Activated CD8-positive, alpha-beta T cell treated with anti-CD3 and anti-CD28 coated beads for 36 hours (primary cell): ENCODE measurements at regions not wholly inside any gene's neighbourhood (a gene's known extent, or its start where the extent isn't known, plus 50 kb on each side); places are given as distances from the start of the nearest gene placed in this dataset.

Source experiments
- ATAC-seq: fragments of 200-7000 bp; cut with Tn5 transposase; one replicate; pipeline ENCODE4 v1.10.0; 2021; ENCODE audit warnings: mild to moderate bottlenecking, moderate library complexity
- CTCF ChIA-PET: fragments of 350-600 bp; sonication (Branson Sonifier 250); formaldehyde crosslinking; loops from one replicate; lab custom pipeline; 2021; ENCODE audit warnings: antibody characterized with exemption; lab: Charles Lee
- POLR2A ChIA-PET: fragments of 350-600 bp; sonication (Branson Sonifier 250); formaldehyde crosslinking; loops from one replicate; lab custom pipeline; 2021; ENCODE audit warnings: antibody characterized with exemption; lab: Charles Lee
- DNase-seq: peaks from one replicate; pipeline ENCODE4 v3.0.0-alpha.2; 2020
- H3K27ac Mint-ChIP-seq: one replicate; pipeline ENCODE4 v1.8.0; 2021; ENCODE audit warnings: mild to moderate bottlenecking, mixed read lengths
- H3K27me3 Mint-ChIP-seq: one replicate; pipeline ENCODE4 v1.8.0; 2021; ENCODE audit warnings: mixed read lengths
- H3K36me3 Mint-ChIP-seq: one replicate; pipeline ENCODE4 v1.8.0; 2021; ENCODE audit warnings: low read depth, mixed read lengths
- H3K4me1 Mint-ChIP-seq: one replicate; pipeline ENCODE4 v1.8.0; 2021; ENCODE audit warnings: low read depth, mixed read lengths
- H3K4me3 Mint-ChIP-seq: one replicate; pipeline ENCODE4 v1.8.0; 2021; ENCODE audit warnings: mild to moderate bottlenecking, moderate library complexity, mixed read lengths
- H3K9me3 Mint-ChIP-seq: one replicate; pipeline ENCODE4 v1.8.0; 2021; ENCODE audit warnings: mixed read lengths
- intact Hi-C: fragments of 100-400 bp; cut with micrococcal nuclease; formaldehyde crosslinking; loops from one replicate; pipeline ENCODE4 v1.10.0; 2022
- TF ChIP-seq, protein P1 (sequence below): fragments of 200-600 bp; IDR thresholded peaks from one replicate; pipeline ENCODE4 v1.8.0; 2022; ENCODE audit warnings: antibody characterized with exemption, mild to moderate bottlenecking

DNA sequence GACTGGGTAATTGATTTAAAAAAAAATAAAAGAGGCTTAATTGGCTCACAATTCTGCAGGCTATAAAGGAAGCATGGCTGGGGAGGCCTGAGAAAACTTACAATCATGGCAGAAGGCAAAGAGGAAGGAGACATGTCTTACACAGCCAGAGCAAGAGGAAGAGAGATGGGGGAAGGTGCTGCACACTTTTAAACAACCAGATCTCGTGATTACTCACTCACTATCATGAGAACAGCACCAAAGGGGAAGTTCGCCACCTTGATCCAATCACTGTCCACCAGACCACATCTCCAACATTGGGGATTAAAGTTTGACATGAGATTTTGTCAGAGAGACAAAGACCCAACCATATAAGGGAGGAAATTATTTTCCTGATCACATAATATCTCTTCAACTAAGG lies 138.8 kb upstream of the NR4A3 start:
- H3K27ac Mint-ChIP-seq = no peak overlapping the region
- ATAC-seq = no peak
- TF ChIP-seq, protein P1, sequence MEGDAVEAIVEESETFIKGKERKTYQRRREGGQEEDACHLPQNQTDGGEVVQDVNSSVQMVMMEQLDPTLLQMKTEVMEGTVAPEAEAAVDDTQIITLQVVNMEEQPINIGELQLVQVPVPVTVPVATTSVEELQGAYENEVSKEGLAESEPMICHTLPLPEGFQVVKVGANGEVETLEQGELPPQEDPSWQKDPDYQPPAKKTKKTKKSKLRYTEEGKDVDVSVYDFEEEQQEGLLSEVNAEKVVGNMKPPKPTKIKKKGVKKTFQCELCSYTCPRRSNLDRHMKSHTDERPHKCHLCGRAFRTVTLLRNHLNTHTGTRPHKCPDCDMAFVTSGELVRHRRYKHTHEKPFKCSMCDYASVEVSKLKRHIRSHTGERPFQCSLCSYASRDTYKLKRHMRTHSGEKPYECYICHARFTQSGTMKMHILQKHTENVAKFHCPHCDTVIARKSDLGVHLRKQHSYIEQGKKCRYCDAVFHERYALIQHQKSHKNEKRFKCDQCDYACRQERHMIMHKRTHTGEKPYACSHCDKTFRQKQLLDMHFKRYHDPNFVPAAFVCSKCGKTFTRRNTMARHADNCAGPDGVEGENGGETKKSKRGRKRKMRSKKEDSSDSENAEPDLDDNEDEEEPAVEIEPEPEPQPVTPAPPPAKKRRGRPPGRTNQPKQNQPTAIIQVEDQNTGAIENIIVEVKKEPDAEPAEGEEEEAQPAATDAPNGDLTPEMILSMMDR = no peak
- ChIA-PET CTCF (no interaction called here), POLR2A (no interaction called here)
- H3K36me3 Mint-ChIP-seq = no peaks in the 10 kb centered on the region
- no peaks in the 10 kb centered on the region for H3K4me1 Mint-ChIP-seq
- peaks cover 3% of the 10 kb centered on the region for H3K27me3 Mint-ChIP-seq
- DNase-seq = no peak
- intact Hi-C loops = no loop called here
- H3K9me3 Mint-ChIP-seq = peaks cover 8% of the 10 kb centered on the region
- H3K4me3 Mint-ChIP-seq = no peak overlapping the region

- ATAC-seq (no peak), DNase-seq (no peak)
- ChIA-PET CTCF (no interaction called here), POLR2A (interaction anchor here (0.6 kb wide), 1 partner anchor 15 kb away, joined by 3 read pairs; no protein-coding TSS in a partner anchor)
- TF ChIP-seq, protein P1 = no peak
- H3K27me3 Mint-ChIP-seq = peaks cover 1% of the 10 kb centered on the region
- H3K9me3 Mint-ChIP-seq = peaks cover 3% of the 10 kb centered on the region
- no peaks in the 10 kb centered on the region for H3K36me3 Mint-ChIP-seq
- intact Hi-C loops = no loop called here
- no peak overlapping the region for H3K27ac Mint-ChIP-seq
- H3K4me3 Mint-ChIP-seq = no peak overlapping the region
- H3K4me1 Mint-ChIP-seq = no peaks in the 10 kb centered on the region
Observed at GRCh38 chr9:99690573-99690972, 131.1 kb upstream of the NR4A3 start.

DNA sequence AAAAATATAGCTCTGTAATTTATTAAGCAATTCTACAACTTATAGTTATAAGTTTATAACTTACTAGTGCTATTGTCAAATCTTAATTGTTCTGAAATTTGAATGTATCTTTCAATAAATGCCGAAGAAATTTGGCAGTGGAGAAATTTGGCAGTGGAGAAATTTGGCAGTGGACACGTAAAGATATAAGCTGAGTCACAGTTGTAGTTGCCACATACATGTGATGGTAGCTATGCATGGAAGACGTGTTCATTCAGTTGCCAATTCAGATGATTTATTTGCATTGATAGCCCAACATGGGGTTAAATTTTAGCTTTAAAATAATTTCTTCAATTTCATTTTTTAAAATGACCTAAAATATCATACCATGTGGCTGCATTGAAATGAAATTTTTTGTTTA lies 127.8 kb upstream of the NR4A3 start:
- H3K27me3 Mint-ChIP-seq = peaks cover 1% of the 10 kb centered on the region
- ATAC-seq (no peak), DNase-seq (no peak)
- no peaks in the 10 kb centered on the region for H3K4me1 Mint-ChIP-seq
- TF ChIP-seq, protein P1 = no peak
- no peak overlapping the region for H3K4me3 Mint-ChIP-seq
- no peaks in the 10 kb centered on the region for H3K36me3 Mint-ChIP-seq
- POLR2A ChIA-PET = no interaction called here
- no peak overlapping the region for H3K27ac Mint-ChIP-seq
- CTCF ChIA-PET = interaction anchor here (0.9 to 1.3 kb wide), 2 partner anchors 9 to 10 kb away, joined by 3 to 4 read pairs; no protein-coding TSS in a partner anchor
- no peaks in the 10 kb centered on the region for H3K9me3 Mint-ChIP-seq
- intact Hi-C loops = no loop called here

- H3K36me3 Mint-ChIP-seq = no peaks in the 10 kb centered on the region
- no peak overlapping the region for H3K27ac Mint-ChIP-seq
- H3K4me1 Mint-ChIP-seq = no peaks in the 10 kb centered on the region
- ATAC-seq (no peak), DNase-seq (no peak)
- intact Hi-C loops = no loop called here
- H3K27me3 Mint-ChIP-seq = peaks cover 1% of the 10 kb centered on the region
- CTCF ChIA-PET = interaction anchor here (1.3 kb wide), 1 partner anchor 9 kb away, joined by 3 read pairs; no protein-coding TSS in a partner anchor
- TF ChIP-seq, protein P1 = no peak
- H3K4me3 Mint-ChIP-seq = no peak overlapping the region
- POLR2A ChIA-PET = no interaction called here
- H3K9me3 Mint-ChIP-seq = no peaks in the 10 kb centered on the region
Observed at GRCh38 chr9:99694393-99694792, 127.3 kb upstream of the NR4A3 start.

GRCh38 chr9:99699396-99699795 lies 122.3 kb upstream of the NR4A3 start:
- TF ChIP-seq, protein P1 = no peak
- POLR2A ChIA-PET = no interaction called here

More at GRCh38 chr9:99699396-99699795, 122.3 kb upstream of the NR4A3 start:
- no peak for DNase-seq
- ATAC-seq = no peak
- Mint-ChIP-seq H3K4me1 (no peaks in the 10 kb centered on the region), H3K27me3 (no peaks in the 10 kb centered on the region), H3K9me3 (no peaks in the 10 kb centered on the region), H3K27ac (no peak overlapping the region), H3K36me3 (no peaks in the 10 kb centered on the region), H3K4me3 (no peak overlapping the region)
- intact Hi-C loops = no loop called here
- CTCF ChIA-PET = no interaction called here
